ENCODE measurements at regions not wholly inside any gene's neighbourhood (a gene's known extent, or its start where the extent isn't known, plus 50 kb on each side); places are given as distances from the start of the nearest gene placed in this dataset.

DNA sequence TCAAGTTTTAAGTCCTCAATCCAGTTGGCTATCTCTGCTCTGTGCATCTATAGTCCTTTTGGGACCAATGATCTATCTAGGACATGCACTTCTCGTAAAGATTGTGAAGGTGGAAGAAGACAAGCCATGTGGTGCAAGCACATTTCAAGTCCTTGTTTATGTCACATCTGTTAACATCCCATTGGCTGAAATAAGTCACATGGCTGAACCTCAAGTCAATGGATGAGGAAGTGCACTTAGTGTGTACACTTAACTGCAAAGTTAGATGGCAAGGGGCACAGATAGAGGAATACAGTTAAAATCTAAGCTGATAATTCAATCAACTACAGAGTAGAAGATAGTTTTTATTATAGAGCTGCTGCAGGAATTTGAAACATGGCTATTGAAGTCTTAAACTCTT is 362.8 kb upstream of the TBX3 start:
- no peak for DNase-seq

DNA sequence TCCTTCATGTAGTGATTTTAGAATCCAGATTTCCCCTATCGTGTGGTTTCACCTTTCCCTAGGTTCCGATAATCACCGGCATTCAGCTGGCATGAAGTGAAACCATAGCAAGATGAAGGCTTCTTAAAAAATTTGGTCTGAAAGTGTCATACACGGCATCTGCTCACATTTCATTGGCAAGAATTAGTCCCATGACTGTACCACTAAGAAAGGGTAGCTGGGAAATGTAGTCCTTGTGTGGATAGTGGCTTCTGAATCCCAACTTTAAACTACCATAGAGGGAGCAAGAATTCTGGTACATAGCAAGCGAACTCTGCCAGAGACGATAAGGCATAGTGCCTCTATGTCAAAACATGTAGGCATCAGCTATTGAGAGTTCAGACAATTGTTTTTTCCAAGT is 360.1 kb upstream of the TBX3 start:
- DNase-seq: no peak

DNA sequence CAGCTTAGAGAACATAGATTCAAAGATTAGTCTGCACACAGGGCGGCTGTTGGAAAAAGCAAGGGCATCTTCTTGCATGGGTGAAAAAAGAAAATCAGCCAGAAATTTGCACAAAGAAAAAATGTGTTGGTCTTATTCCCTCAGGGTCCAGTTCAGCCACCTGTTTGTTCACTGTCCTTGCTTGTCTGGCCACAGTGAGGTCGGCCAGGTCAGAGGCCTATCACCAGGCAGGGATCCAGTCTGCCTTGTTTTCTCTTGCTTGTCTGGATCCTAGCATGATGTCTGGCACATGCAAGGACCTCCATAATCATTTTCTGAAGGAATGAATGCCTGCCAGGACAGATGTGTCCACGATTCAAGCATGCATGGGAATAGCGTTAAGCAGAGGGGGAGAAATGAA is 359.1 kb upstream of the TBX3 start:
- DNase-seq: no peak

DNA sequence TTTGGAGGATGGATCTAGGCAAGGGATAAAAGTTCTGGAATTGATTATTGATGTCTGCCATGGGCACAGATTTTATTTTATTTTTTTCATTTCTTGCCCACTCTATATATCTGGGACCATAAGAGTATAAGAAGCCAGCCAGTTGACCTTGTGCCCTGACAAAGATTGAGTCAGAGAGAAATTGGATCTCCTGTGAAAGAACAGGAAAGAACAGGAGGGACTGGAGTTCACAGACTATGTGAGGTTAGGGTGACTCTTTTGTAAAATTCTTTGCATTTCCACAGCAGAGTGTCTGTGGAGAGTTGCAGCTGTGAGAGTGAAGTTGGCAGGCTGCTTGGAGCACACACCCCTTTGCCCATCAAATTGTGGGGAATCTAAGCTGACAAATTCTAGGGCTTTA is 358.4 kb upstream of the TBX3 start:
- DNase-seq: no peak

DNA sequence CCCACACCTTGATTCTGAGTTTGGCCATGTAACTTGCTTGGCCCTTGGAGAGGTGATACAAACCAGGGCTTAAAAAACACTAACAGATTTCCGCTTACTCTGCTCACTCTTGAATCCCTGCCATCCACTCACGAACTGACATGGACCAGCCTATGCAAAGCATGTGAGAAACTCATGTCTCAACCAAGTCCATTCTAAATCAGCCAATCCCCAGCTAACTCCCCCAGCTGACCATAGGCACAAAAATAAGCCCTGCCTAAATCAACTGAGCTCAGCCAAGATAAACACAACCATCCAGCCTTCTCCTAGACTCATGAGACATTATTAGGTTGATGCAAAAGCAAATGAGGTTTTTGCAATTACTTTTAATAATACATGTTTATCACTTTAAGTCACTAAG is 353.9 kb upstream of the TBX3 start:
- DNase-seq: no peak

DNA sequence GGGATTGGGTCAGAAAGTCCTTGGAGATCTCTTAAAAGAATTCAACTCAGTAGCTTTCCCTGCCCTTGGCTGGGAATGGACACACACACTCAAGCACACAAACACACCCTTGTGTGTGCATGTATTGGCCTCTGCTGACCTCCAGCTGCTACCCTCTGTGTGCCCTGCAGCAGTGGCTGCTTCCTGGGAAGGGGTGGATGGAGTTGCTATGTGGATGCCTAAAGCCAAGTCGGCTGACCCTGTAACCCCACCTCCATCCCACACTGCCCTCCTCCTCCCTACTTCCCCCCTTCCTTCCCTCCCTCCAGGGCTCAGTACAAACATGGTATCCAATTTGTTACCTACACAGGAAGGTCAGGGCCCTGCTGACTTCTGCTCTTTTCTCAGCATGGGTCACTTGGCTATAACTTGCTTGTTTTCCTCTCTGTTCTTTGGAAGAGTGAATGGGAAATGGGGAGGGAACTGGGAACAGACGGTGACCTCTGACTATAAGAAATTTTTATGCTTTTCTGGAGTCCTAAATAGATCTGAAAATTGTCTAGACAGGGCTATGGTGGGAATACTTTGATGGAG is 351.6 kb upstream of the TBX3 start:
- no peak for DNase-seq

DNA sequence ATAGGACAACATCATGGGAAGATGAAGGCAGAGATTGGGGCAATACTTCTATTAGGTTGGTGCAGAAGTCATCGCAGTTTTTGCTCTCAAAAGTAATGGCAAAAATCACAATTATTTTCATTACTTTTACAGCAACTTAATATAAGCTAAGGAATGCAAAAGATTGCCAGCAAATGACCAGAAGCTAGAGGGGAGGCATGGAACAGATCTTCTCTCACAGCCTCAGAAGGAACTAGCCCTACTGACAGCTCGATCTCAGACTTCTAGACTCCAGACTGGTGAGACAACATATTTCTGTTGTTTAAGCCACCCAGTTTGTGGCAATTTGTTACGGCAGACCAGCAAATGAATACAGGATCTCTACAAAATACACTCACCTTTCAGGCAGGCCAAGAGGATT is 348.5 kb upstream of the TBX3 start:
- no peak for DNase-seq

DNA sequence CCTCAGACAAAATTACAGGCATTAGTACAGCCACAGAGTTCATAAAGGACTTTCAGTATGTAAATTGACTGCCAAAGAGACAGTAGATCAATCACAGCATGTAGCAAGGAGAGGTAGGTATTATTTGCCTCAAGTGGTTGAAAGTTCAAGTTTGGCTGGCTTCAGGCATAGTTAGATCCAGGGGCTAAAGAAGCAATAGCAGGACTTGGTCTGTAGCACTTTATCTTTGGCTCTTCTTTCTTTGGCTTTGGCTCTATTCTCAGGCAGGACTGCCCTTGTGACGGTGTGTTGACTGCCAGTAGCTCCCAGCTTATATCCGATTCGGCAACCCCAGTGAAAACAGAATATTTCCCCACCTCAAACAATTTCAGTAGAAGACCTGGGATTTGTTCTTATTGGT is 346.0 kb upstream of the TBX3 start:
- DNase-seq: no peak

DNA sequence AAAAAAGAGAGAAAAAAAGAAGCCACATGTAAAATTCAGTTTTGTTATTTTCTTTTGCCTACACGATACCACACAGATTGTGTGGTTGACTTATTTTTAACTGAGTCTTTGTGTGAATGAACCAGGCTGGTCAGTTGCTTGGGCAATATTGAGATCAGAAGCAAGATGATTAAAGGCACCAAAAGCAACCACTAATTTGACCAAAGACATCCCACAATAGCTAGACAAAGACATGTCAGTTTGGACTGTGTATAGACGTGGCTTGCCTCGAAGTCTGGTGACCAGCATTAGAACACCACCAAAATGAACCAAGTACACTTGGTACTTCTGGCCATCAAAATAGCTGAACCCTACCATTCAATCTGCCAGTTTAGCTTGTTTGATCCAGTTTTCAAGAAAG is 340.6 kb upstream of the TBX3 start:
- DNase-seq: no peak

DNA sequence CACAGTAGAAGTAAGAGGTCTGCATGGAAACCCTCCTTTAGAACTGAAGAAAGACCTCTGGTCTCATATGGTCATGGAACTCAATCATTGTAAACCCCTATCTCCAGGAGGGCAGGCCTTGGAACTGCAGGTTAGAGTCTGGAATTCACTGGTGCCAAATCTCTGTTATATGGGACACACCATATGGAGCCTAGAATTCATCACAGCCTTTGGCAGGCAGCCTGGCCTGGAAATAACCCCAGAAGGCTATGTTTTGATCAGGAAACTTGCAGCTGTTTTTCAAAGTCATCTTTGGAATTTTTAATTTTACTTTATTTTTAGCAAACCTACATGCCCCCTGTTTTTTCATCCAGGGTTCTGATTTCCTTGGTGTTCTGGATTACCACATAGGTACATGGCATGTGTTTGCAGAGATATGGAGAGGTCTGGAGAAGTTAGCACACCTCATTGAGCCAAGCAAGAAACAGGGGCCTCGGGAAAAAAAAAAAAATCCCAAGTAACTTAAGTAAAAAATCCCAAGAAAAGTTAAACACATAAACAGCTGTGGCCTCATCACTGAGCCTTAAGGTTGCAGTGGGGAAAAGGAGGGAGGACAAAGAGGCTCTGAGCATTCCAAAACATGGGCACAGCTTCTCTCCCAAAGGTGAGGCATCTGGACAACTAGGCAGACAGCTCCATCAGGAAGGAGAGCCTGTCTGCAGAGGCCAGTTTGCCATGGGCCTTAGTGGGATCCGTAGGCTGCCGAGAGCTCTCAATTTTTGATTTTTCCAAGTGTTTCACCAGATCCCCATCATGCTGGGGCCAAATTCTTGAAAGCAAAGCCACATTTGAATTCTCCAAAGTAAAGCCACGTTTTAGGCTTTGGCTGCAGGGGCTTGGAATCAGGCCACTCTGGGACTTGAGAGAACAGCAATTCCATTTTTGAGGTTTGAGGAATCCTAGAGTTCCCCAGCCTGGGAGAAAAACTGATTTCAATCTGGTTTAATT is 339.6 kb upstream of the TBX3 start:
- no peak for DNase-seq

DNA sequence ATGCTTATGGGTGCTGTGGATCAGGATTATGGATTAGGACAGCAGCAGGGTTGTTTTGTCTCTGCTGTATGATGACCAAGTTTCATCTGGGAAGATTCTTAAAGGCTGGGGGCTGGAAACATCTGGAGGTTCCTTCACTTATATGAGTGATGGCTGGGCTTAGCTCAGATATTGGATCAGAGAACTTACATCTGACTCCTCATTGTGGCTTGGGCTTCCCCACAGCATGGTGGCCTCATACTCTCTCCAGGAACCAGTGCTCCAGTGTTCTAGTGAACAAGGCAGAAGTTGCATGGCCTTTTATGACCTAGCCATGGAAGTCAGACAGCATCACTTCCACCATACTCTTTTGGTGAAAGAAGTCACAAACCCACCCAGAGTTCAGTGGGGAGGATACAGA is 336.1 kb upstream of the TBX3 start:
- no peak for DNase-seq

DNA sequence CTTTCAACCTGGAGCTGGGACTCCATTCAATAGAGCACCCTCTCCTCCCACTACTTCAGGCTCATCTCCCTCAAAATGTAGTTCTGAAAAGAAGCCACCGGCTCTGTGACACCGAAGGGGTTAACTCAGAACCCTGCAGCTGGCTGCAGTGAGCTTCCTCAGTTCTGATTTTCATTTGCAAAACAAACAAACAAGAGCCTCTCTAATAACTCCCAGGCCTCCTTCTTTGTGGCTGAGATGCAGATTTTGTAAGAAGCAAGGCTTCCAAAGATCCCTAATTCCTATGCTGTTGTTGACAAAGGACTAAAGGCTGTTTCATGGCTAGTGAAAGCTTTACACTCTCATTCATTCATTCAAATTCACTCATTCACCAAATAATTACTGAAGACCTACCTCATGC is 333.4 kb upstream of the TBX3 start:
- DNase-seq: no peak

DNA sequence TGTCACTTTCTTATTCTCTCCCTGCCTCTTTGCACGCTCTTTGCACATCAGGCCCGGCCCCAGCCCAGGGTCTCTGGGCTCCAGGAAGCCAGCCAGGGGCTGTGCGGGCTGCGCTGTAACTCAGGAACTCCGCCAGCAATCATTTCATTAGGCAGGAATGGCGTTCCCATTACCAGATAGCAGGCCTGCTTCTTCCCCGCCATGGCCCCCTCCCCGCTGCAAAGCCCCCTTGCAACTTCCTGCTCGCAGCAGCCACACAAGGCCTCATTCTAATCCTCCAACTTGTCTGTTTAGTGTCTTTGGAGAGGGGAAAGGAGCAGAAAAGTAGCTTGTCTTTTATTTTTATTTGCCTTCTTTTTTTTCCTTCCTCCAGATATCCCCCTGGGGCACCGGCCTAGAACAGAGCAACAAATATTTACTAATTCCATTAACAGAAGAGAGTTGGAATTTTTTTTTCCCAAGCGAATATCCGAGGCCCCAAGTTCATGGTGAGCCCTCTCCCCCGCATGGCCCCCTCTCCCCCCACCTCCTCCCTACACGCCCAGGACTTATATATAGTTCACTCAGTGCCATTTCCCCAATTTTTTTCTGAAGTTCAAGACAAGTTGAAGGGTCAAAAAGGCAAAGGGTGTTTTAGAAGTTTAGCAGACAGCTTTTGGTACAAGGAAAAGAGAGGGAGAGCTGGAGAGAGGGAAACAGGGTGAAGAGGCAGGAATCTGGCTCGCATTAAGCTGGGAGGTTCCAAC is 329.4 kb upstream of the TBX3 start:
- no peak for DNase-seq

DNA sequence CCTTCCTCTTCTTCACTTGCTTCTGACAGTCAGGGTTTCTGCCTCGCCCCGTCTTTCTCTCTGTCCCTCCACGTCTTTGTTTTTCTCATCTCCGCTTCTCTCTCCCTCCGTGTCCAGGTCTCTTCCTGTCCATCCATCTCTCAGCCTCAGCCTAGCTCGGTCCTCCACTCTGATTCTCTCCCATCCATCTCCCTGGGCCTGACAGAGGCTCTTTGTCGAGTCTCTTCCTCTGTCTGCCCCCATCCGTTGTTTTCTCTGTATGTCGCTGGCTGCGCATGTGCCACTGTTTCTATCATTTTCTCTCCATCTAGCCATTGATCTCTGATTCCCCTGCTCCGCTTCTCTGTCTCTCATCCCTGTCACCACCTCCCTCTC is 328.9 kb upstream of the TBX3 start:
- DNase-seq: no peak

DNA sequence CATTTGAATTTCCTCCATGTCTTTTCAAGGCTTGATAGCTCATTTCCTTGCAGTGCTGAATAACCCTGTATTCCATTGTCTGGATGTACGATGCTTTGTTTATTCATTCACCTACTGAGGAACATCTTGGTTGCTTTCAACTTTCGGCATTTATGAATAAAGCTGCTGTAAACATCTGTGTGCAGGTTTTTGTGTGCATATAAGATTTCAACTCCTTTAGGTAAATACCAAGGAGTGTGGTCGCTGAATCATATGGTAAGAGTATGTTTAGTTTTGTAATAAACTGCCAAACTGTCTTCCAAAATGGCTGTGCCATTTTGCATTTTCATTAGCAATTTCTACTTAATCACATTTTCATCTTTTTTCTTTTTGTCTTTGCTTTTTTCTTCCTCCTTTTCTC is 327.7 kb upstream of the TBX3 start:
- DNase-seq: no peak

DNA sequence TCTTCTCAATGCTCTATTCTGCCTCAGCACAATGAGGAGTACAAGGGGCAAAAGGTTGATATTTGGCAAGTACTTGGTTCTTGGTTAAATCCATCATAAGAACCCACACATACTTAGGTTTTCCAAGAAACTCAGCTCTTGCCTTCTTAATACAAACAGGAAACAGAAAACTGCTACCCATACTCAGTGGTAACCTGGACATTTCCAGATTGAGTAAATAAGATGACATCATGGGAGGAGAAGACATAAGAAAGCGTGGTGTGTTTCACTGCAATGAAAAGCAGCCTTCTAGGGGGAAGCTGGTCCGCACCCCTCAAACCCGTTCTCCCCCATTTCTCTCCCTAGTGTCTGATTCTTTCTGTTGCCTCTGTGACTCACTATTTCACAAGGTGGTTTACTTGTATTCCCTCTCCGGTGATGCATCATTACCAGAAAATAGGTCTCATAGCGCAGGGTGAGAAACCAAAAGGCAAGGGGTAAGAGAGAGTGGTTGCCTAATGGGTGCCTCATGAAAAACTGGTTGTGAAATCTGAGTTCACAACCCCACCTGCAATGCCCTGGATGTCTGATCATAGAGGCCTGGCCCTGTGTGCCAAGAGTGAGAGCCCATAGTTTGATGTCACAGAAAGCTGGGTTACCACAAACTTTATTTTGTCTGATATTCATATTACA is 326.5 kb upstream of the TBX3 start:
- no peak for DNase-seq

DNA sequence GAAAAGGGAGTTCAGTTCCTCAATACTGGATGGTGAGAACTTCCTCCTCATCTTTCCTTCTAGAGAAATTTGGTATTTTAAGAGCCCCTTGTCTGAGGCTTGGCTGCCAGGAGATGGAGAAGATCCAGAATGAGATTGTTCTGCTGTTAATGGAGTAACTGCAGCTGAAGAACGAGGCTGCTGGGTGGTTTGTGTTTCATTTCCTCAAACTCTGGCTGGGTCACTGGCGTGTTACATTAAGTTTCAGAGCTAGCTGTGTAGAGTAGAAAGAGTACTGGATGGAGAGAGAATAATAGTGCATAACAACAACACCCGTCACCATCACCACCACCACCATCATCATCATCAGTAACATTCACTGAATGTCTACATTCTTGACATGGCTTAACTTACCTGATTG is 325.0 kb upstream of the TBX3 start:
- no peak for DNase-seq

DNA sequence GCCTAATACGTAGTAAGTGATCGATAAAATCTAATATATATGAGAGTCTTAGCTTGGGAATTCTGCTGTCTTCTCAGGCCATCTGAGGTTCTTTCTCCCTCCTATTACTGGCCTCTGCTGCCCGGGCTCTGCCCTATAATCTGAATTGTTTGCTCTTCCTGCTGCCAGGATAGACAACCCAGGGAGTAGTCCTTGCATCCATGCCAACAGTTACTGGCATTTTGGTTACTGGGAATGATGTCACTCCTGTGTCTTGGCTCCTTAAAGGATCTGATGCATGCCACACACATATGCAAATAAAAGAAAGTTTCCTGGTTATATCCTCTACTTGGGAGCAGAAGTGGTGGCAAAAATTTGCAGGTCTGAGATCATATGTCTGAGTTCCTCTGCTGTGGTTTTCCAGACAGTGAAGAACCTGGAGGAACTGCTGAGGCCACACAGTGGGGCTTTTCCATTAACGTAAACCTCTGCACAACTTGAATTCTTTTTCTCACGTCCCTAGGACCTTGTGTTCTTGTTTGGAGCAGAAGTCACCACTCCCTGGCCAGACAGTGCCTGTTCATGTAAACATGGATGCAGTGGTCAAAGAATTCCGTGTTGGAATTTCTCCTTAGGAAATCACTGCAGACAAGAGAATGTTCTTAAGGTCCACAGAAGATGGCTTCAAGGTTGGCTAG is 320.6 kb upstream of the TBX3 start:
- no peak for DNase-seq

DNA sequence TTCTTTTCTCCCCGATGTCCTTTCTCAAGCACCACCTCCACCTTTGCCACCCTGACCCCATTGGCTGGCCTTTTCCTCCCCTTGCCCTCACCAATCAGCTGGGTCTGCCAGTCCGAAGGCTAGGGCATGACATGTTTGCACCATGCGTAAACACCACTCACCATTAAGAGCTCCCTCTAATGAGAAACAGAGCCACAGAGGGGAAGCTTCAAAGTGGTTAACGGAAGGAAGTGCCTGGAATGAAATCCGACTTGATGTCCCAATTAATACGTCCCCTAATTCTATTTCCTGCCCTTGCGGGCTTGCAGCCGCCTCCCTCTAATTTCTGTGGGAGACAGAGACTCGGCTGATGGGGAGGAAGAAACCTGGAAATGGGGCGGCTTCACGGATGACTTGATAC is 318.5 kb upstream of the TBX3 start:
- no peak for DNase-seq

DNA sequence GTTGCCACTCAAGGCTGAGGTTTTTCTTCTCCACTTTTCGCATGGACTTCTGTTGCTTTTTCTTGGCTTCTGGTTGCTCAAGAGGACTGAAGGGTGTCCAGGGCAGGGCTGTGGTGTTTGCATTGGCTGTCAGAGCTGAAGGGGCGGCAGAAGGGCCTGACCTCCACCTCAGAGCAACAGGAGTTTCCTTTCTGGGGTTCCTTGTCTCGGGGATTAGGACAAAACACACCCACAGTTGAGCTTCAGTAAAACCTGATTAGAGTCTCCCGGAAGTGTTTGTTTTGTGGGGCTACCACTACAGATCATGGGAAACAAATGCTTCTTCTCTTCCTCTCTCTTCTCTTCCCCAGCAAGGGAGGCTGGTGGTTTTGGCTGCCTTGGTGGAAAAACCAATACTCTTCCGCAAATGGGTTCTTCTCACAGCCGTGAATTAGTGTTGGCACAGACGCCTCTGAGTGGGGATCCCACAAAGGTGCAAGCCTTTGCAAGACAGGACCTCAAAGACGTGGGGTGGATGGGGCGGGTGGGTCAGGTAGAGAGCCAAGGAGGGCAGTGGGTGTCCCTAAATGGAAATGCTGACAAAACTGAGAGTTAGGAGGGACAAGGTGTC is 317.7 kb upstream of the TBX3 start:
- no peak for DNase-seq

DNA sequence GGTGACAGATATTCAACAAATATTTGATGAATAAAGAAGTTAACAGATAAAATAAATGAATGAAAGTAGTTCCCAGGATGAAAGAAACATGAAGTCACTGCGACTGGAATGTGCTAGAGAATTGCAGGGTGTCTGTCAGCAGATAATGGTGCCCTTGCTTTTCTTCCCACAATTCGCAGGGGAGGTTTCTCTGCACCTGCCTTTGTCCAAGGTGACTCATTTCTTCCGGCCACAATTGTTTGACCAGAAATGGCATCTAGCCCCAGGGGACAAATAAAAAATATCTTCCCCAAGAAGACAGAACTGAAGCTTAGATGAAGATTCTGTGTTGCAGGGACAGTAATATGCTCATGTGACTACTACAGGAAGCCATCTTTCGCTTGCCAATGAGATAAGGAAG is 316.1 kb upstream of the TBX3 start:
- DNase-seq: no peak

DNA sequence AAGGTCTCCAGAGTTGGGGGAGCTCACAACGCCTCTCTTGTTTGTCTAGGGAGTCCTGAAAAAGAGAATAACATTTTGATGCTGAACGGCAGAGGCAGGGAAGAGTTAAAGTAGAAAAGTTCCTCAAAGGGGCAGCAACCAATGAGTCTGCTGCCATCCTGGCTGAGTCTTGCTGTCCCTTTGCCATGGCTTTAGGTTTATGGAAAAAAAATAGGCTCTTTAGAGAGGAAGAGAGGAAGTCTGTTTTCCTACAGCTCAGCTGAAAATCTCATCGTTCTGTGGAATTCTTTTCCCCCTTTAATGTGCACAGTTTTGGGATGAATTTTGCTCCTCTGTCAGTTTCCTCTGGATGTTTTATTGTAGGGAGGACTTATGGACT is 314.8 kb upstream of the TBX3 start:
- no peak for DNase-seq
